HEK293T (cell line): ENCODE measurements at regions not wholly inside any gene's neighbourhood (a gene's known extent, or its start where the extent isn't known, plus 50 kb on each side); places are given as distances from the start of the nearest gene placed in this dataset.

Source experiments
- CTCF ChIA-PET: fragments of 350-600 bp; formaldehyde crosslinking; extraction: SDS; loops from one replicate; lab custom pipeline; 2021; ENCODE audit warnings: antibody characterized with exemption, inconsistent platforms; lab: Yijun Ruan, JAX
- POLR2A ChIA-PET: fragments of 350-600 bp; formaldehyde crosslinking; extraction: SDS; loops from one replicate; lab custom pipeline; 2020; ENCODE audit warnings: antibody characterized with exemption, inconsistent platforms; lab: Yijun Ruan, JAX
- DNase-seq: peaks from one replicate; pipeline ENCODE4 v3.0.0; 2012; ENCODE audit warnings: mixed read lengths; ENCODE audit errors: extremely low spot score
- ARNT ChIP-seq: fragments of 450-650 bp; IDR thresholded peaks from 2 replicates; pipeline ENCODE4 v1.6.1; 2017; ENCODE audit warnings: mild to moderate bottlenecking
- BHLHE40 ChIP-seq: fragments of 450-650 bp; IDR thresholded peaks from 2 replicates; pipeline ENCODE4 v1.6.1; 2016; ENCODE audit warnings: mild to moderate bottlenecking, moderate library complexity, borderline replicate concordance
- CTBP1 ChIP-seq: fragments of 450-650 bp; IDR thresholded peaks from 2 replicates; pipeline ENCODE4 v1.6.1; 2016; ENCODE audit warnings: borderline replicate concordance
- ELF4 ChIP-seq: fragments of 450-650 bp; IDR thresholded peaks from 2 replicates; pipeline ENCODE4 v1.6.1; 2017; ENCODE audit warnings: antibody characterized with exemption
- FOXA1 ChIP-seq: fragments of 450-650 bp; IDR thresholded peaks from 2 replicates; pipeline ENCODE4 v1.6.1; 2016; ENCODE audit warnings: mild to moderate bottlenecking
- FOXK2 ChIP-seq: fragments of 450-650 bp; IDR thresholded peaks from 2 replicates; pipeline ENCODE4 v1.6.1; 2016; ENCODE audit warnings: mild to moderate bottlenecking
- FOXM1 ChIP-seq: fragments of 450-650 bp; IDR thresholded peaks from 2 replicates; pipeline ENCODE4 v1.6.1; 2017; ENCODE audit warnings: mild to moderate bottlenecking, borderline replicate concordance
- HDGF ChIP-seq: fragments of 450-650 bp; IDR thresholded peaks from 2 replicates; pipeline ENCODE4 v1.6.1; 2017; ENCODE audit warnings: antibody characterized with exemption, borderline replicate concordance
- L3MBTL2 ChIP-seq: fragments of 450-650 bp; conservative IDR thresholded peaks from 2 replicates; pipeline ENCODE4 v1.6.1; 2016; ENCODE audit warnings: mild to moderate bottlenecking
- LEF1 ChIP-seq: fragments of 450-650 bp; IDR thresholded peaks from 2 replicates; pipeline ENCODE4 v1.6.1; 2017; ENCODE audit warnings: mild to moderate bottlenecking, borderline replicate concordance
- NFRKB ChIP-seq: fragments of 450-650 bp; IDR thresholded peaks from 2 replicates; pipeline ENCODE4 v1.6.1; 2016; ENCODE audit warnings: mild to moderate bottlenecking, moderate library complexity
- PKNOX1 ChIP-seq: fragments of 450-650 bp; IDR thresholded peaks from 2 replicates; pipeline ENCODE4 v1.6.1; 2016
- SP1 ChIP-seq: fragments of 450-650 bp; IDR thresholded peaks from 2 replicates; pipeline ENCODE4 v1.6.1; 2017
- SUZ12 ChIP-seq: fragments of 450-650 bp; IDR thresholded peaks from 2 replicates; pipeline ENCODE4 v1.6.1; 2016; ENCODE audit warnings: mild to moderate bottlenecking
- TARDBP ChIP-seq: fragments of 450-650 bp; IDR thresholded peaks from 2 replicates; pipeline ENCODE4 v1.6.1; 2016
- ZNF384 ChIP-seq: fragments of 450-650 bp; IDR thresholded peaks from 2 replicates; pipeline ENCODE4 v1.6.1; 2016

- no peak for TF ChIP-seq SP1
- TF ChIP-seq TARDBP, result no peak
- no peak for TF ChIP-seq BHLHE40
- no peak for DNase-seq
- POLR2A ChIA-PET, result no interaction called here
- CTCF ChIA-PET, result no interaction called here
Observed at GRCh38 chr4:24287096-24287495, 297.3 kb downstream of the DHX15 start.

GRCh38 chr4:24285759-24286158 is 298.6 kb downstream of the DHX15 start:
- CTCF ChIA-PET, result no interaction called here

DNA sequence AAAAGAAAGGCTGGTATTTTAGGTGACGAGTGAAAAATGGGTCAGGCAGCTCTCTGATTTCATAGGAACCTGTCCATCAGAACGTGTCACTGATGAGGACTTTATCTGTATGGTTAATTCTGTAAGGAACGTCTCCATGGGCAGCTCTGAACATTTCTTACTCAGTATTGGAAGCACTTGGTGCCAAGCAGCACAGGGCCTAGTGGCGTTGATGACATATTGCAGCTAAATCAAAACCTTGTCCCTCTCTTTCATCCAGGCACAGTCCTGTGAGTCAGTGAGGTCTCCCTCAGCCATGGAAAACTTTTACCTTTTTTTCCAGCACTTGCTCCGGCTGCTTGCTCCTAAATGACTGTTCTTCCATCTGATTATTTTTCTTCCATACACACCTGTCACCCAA is 301.9 kb downstream of the DHX15 start:
- CTCF ChIA-PET, result no interaction called here

More at GRCh38 chr4:24285759-24286158, 298.6 kb downstream of the DHX15 start:
- TF ChIP-seq ELF4, result no peak
- TF ChIP-seq SUZ12, result no peak
- TF ChIP-seq SP1, result no peak
- TF ChIP-seq TARDBP, result no peak
- TF ChIP-seq FOXK2, result no peak
- TF ChIP-seq FOXA1, result no peak
- TF ChIP-seq HDGF, result no peak
- no peak for TF ChIP-seq ARNT
- no peak for TF ChIP-seq L3MBTL2
- no peak for TF ChIP-seq CTBP1
- no peak for TF ChIP-seq ZNF384
- TF ChIP-seq PKNOX1, result no peak
- no peak for TF ChIP-seq LEF1
- no peak for TF ChIP-seq NFRKB
- no peak for TF ChIP-seq FOXM1
- TF ChIP-seq BHLHE40, result no peak
- POLR2A ChIA-PET, result no interaction called here
- DNase-seq, result no peak

GRCh38 chr4:24279911-24280375 is 304.4 kb downstream of the DHX15 start:
- POLR2A ChIA-PET, result no interaction called here
- TF ChIP-seq NFRKB, result no peak
- CTCF ChIA-PET, result interaction anchor here (0.6 kb wide), 1 partner anchor 46 kb away, joined by 4 read pairs; no protein-coding TSS in a partner anchor
- DNase-seq, result no peak

More for the DNA sequence above, 301.9 kb downstream of the DHX15 start:
- DNase-seq, result no peak
- TF ChIP-seq ARNT (no peak), FOXK2 (no peak), LEF1 (no peak), NFRKB (no peak), ELF4 (no peak), PKNOX1 (no peak), SP1 (no peak), BHLHE40 (no peak), HDGF (no peak), TARDBP (no peak), FOXA1 (no peak), ZNF384 (no peak), L3MBTL2 (no peak), SUZ12 (no peak)
- POLR2A ChIA-PET, result no interaction called here

DNA sequence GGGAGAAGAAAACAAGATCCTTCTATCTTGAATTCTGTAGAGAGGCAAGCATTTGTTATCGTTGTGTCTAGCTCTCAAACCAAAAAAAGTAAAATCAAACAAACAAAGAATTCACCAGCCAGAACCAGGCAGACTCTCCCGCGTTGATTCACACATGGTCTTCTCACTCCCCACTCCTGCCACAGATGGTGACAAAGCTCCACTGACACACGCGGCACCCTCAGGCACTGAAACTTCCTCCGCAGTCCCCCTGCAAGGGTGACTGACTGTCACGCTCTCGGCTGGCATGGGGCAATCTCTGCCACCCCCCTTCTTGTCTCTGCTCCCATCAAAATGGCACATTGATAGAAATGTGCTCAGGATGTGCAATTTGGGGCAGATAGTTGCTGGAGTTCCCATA is 304.9 kb downstream of the DHX15 start:
- ChIA-PET CTCF (no interaction called here), POLR2A (interaction anchor here (0.9 kb wide), 1 partner anchor 119 kb away, joined by 3 read pairs; no protein-coding TSS in a partner anchor)
- TF ChIP-seq TARDBP, result no peak
- no peak for TF ChIP-seq CTBP1
- DNase-seq, result no peak

DNA sequence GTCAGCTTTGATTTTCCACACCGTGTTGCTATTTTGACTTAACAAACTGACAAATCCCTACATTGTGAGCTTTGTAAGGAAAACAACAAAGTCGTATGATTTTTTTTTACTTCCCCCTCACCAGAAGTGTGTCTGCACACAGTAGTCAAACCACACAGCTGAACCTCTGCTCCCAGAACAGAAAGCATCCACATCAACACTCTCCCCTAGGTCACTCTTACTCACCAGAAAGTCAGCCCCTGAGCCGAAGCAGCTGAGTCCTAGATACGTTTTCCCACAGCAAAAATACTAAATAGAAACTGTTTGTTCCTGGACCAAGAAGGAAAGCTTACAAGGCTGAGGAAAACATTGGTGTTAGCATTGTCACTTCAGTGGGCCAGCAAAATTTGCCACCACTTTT is 305.7 kb downstream of the DHX15 start:
- TF ChIP-seq TARDBP, result no peak
- ChIA-PET POLR2A (interaction anchor here (0.9 kb wide), 1 partner anchor 118 kb away, joined by 3 read pairs; no protein-coding TSS in a partner anchor), CTCF (no interaction called here)
- no peak for DNase-seq

DNA sequence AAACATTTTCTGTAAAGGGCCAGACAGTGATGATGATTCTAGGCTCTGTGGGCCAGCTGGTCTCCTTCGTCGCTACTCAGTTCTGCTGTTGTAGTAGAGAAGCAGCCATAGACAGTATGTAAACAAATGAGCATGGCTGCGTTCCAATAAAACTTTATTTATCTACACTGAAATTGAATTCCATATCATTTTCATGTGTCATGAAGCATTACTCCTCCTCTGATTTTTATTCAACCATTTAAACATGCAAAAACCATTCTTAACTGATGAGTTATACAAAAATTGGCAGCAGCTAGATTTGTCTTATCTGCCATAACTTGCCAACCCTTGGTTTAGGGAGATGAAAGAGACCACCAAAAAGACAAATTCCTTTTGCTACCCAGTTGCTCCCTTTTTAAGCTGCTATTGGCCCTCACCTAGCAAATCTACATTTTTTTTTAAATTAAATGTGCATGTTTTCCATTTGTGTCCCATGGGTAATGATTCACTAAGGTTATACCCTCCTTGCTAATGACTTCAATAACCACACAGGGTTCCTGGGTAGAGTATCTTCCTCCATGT is 309.9 kb downstream of the DHX15 start:
- TF ChIP-seq HDGF (no peak), CTBP1 (no peak), SP1 (no peak), BHLHE40 (no peak), FOXK2 (no peak), L3MBTL2 (no peak), PKNOX1 (no peak), LEF1 (no peak)
- ChIA-PET CTCF (no interaction called here), POLR2A (no interaction called here)
- DNase-seq, result no peak

GRCh38 chr4:24273136-24273535 is 311.2 kb downstream of the DHX15 start:
- CTCF ChIA-PET, result no interaction called here
- DNase-seq, result no peak
- POLR2A ChIA-PET, result no interaction called here
- TF ChIP-seq ARNT, result no peak
- TF ChIP-seq LEF1, result no peak
- TF ChIP-seq PKNOX1, result no peak
- TF ChIP-seq HDGF, result no peak
- TF ChIP-seq SP1, result no peak
- TF ChIP-seq FOXM1, result no peak
- TF ChIP-seq ELF4, result no peak
